B cell (primary cell): ENCODE measurements at regions not wholly inside any gene's neighbourhood (a gene's known extent, or its start where the extent isn't known, plus 50 kb on each side); places are given as distances from the start of the nearest gene placed in this dataset.
A peak's percentile ranks its signal among the peaks of the same experiment; 100 is the strongest.

Experiments
- ATAC-seq: fragments of 200-7000 bp; cut with Tn5 transposase; one replicate; pipeline ENCODE4 v1.10.0; 2021; ENCODE audit warnings: low read depth, mild to moderate bottlenecking, moderate number of reproducible peaks, moderate library complexity
- CTCF ChIA-PET: fragments of 350-600 bp; sonication (Branson Sonifier 250); formaldehyde crosslinking; loops from one replicate; lab custom pipeline; 2021; ENCODE audit warnings: antibody characterized with exemption, inconsistent platforms; lab: Charles Lee
- POLR2A ChIA-PET: fragments of 350-600 bp; sonication (Branson Sonifier 250); formaldehyde crosslinking; loops from one replicate; lab custom pipeline; 2021; ENCODE audit warnings: antibody characterized with exemption; lab: Charles Lee
- DNase-seq: peaks from one replicate; pipeline ENCODE4 v3.0.0; 2013
- H2AFZ ChIP-seq: 2 replicates; pipeline ENCODE4 v1.6.1; 2012; ENCODE audit warnings: mild to moderate bottlenecking, low read depth, low read length; ENCODE audit not compliant: insufficient read depth, poor library complexity, severe bottlenecking
- H3K27ac ChIP-seq, 2 donors: 1 replicate in 1 of 2; 2 replicates in 1 of 2; pipeline ENCODE4 v1.5.1; 2012 to 2013; ENCODE audit warnings: low read length in 2 of 2, mild to moderate bottlenecking in 2 of 2, moderate library complexity in 1 of 2
- H3K27me3 ChIP-seq, 4 experiments: fragments of 200-600 bp in 1 of 4; sonication (generic) in 1 of 4; replicated peaks in 1 of 4; 1 replicate in 2 of 4; 2 replicates in 2 of 4; pipeline versions ENCODE4 v1.6.1 to v1.7.0; 2013 to 2016; ENCODE audit warnings: low read length in 3 of 4, mild to moderate bottlenecking in 2 of 4, mixed read lengths in 1 of 4, moderate library complexity in 1 of 4; ENCODE audit not compliant: insufficient read depth in 4 of 4, control insufficient read depth in 3 of 4; ENCODE audit errors: control extremely low read depth in 1 of 4
- H3K36me3 ChIP-seq, 2 experiments: replicated peaks in 1 of 2; 1 replicate in 1 of 2; 2 replicates in 1 of 2; pipeline versions ENCODE4 v1.6.1 to v1.7.1; 2013; ENCODE audit warnings: low read length in 1 of 2; ENCODE audit not compliant: insufficient read depth in 2 of 2, control insufficient read depth in 1 of 2; ENCODE audit errors: control extremely low read depth in 1 of 2, extremely low read depth in 1 of 2
- H3K4me1 ChIP-seq, 2 donors: fragments of 200-600 bp in 1 of 2; sonication (generic) in 1 of 2; 1 replicate in 1 of 2; 2 replicates in 1 of 2; pipeline versions ENCODE4 v1.5.1 to v1.6.1; 2013 to 2017; ENCODE audit warnings: low read length in 2 of 2; ENCODE audit not compliant: control insufficient read depth in 2 of 2, insufficient read depth in 2 of 2
- H3K4me2 ChIP-seq: replicated peaks from 2 replicates; pipeline ENCODE3; 2012; ENCODE audit warnings: mild to moderate bottlenecking, low read depth, low read length; ENCODE audit not compliant: poor library complexity, severe bottlenecking
- H3K4me3 ChIP-seq, 5 experiments: fragments of 200-600 bp in 1 of 5; sonication (generic) in 1 of 5; 1 replicate in 3 of 5; 2 replicates in 2 of 5; pipeline versions ENCODE4 v1.5.1 to v1.7.0; 2011 to 2016; ENCODE audit warnings: low read length in 4 of 5, mild to moderate bottlenecking in 4 of 5, low read depth in 2 of 5, control low read depth in 1 of 5, moderate library complexity in 1 of 5; ENCODE audit not compliant: insufficient read depth in 1 of 5; ENCODE audit errors: control extremely low read depth in 1 of 5, extremely low read depth in 1 of 5
- H3K79me2 ChIP-seq: fragments of 200-600 bp; sonication (generic); one replicate; pipeline ENCODE4 v1.6.0; 2016; ENCODE audit warnings: low read length; ENCODE audit not compliant: control insufficient read depth, insufficient read depth
- H3K9ac ChIP-seq: fragments of 200-600 bp; sonication (generic); 2 replicates; pipeline ENCODE4 v1.6.1; 2017; ENCODE audit warnings: mild to moderate bottlenecking, low read length, moderate library complexity
- H3K9me3 ChIP-seq, 3 donors: one replicate each; pipeline versions ENCODE4 v1.6.1 to v1.7.1; 2013; ENCODE audit warnings: low read length in 2 of 3; ENCODE audit not compliant: control insufficient read depth in 2 of 3, insufficient read depth in 1 of 3; ENCODE audit errors: control extremely low read depth in 1 of 3
- H4K20me1 ChIP-seq: 2 replicates; pipeline ENCODE4 v1.6.0; 2012; ENCODE audit warnings: mild to moderate bottlenecking, low read length; ENCODE audit not compliant: insufficient read depth, control insufficient read depth, poor library complexity, severe bottlenecking
- H3K27ac Mint-ChIP-seq: one replicate; pipeline ENCODE4 v1.8.0; 2021; ENCODE audit warnings: mixed read lengths
- H3K27me3 Mint-ChIP-seq: one replicate; pipeline ENCODE4 v1.8.0; 2021; ENCODE audit warnings: mixed read lengths
- H3K4me1 Mint-ChIP-seq: one replicate; pipeline ENCODE4 v1.8.0; 2021; ENCODE audit warnings: mixed read lengths
- H3K4me3 Mint-ChIP-seq: one replicate; pipeline ENCODE4 v1.8.0; 2021; ENCODE audit warnings: mixed read lengths
- H3K9me3 Mint-ChIP-seq: one replicate; pipeline ENCODE4 v1.8.0; 2022; ENCODE audit warnings: mixed read lengths; ENCODE audit not compliant: insufficient read depth
- CTCF ChIP-seq: fragments of 200-600 bp; IDR thresholded peaks from one replicate; pipeline ENCODE4 v1.8.0; 2022; ENCODE audit warnings: antibody characterized with exemption, mild to moderate bottlenecking
- EZH2 ChIP-seq: IDR thresholded peaks from 2 replicates; pipeline ENCODE4 v1.6.1; 2012; ENCODE audit warnings: borderline replicate concordance, low read depth, mild to moderate bottlenecking, moderate library complexity, low read length; ENCODE audit not compliant: insufficient read depth, poor library complexity, severe bottlenecking
- WGBS: methylation state at CpG from one replicate; pipeline ENCODE4 v1.1.5; 2013; ENCODE audit warnings: missing lambda C conversion rate; ENCODE audit not compliant: insufficient coverage; 5-methylcytosine and 5-hydroxymethylcytosine counted together
- intact Hi-C: fragments of 100-400 bp; cut with micrococcal nuclease; formaldehyde crosslinking; loops from one replicate; pipeline ENCODE4 v1.10.0; 2022

GRCh38 chr17:79513820-79514535 lies 96.9 kb downstream of the RBFOX3 start:
- Histone ChIP-seq H3K27ac (no peak overlapping the region), H3K36me3 (no peaks in the 10 kb centered on the region), H2AFZ (no peak overlapping the region), H3K9me3 (peaks cover 0 to 25% (median 0%) of the 10 kb centered on the region in 3 donors), H3K9ac (no peak overlapping the region), H3K4me2 (no peak overlapping the region), H3K4me1 (no peaks in the 10 kb centered on the region), H4K20me1 (no peaks in the 10 kb centered on the region), H3K79me2 (no peaks in the 10 kb centered on the region), H3K27me3 (no peaks in the 10 kb centered on the region), H3K4me3 (no peak overlapping the region)
- H3K27ac Mint-ChIP-seq, result peak overlapping the region; percentile 26
- no peak overlapping the region for H3K4me3 Mint-ChIP-seq
- H3K27me3 Mint-ChIP-seq, result peaks cover 23% of the 10 kb centered on the region
- POLR2A ChIA-PET, result no interaction called here
- H3K4me1 Mint-ChIP-seq, result no peaks in the 10 kb centered on the region
- CTCF ChIA-PET, result no interaction called here
- DNase-seq, result no peak
- TF ChIP-seq EZH2 (no peak), CTCF (no peak)
- intact Hi-C loops, result no loop called here
- no peak for ATAC-seq
- no peaks in the 10 kb centered on the region for H3K9me3 Mint-ChIP-seq
- 92% methylated on average over 17 of the region's 17 CpGs for WGBS

- Histone ChIP-seq H3K4me2 (no peak overlapping the region), H3K27ac (no peak overlapping the region), H2AFZ (no peak overlapping the region), H3K4me3 (no peak overlapping the region), H3K27me3 (no peaks in the 10 kb centered on the region), H3K36me3 (no peaks in the 10 kb centered on the region), H3K79me2 (no peaks in the 10 kb centered on the region), H3K9ac (no peak overlapping the region), H3K4me1 (no peaks in the 10 kb centered on the region), H3K9me3 (peaks cover 0 to 21% (median 0%) of the 10 kb centered on the region in 3 donors), H4K20me1 (no peaks in the 10 kb centered on the region)
- intact Hi-C loops, result no loop called here
- CTCF ChIA-PET, result no interaction called here
- ATAC-seq (no peak), DNase-seq (no peak)
- H3K4me1 Mint-ChIP-seq, result no peaks in the 10 kb centered on the region
- WGBS, result 92% methylated on average over 4 of the region's 4 CpGs
- H3K27me3 Mint-ChIP-seq, result peaks cover 23% of the 10 kb centered on the region
- H3K9me3 Mint-ChIP-seq, result no peaks in the 10 kb centered on the region
- POLR2A ChIA-PET, result no interaction called here
- no peak for TF ChIP-seq CTCF
- no peak for TF ChIP-seq EZH2
- H3K4me3 Mint-ChIP-seq, result no peak overlapping the region
- no peak overlapping the region for H3K27ac Mint-ChIP-seq
Observed at GRCh38 chr17:79513206-79513605, 97.6 kb downstream of the RBFOX3 start.
